Upper lobe of right lung (tissue), 1 donor: ENCODE measurements at regions not wholly inside any gene's neighbourhood (a gene's known extent, or its start where the extent isn't known, plus 50 kb on each side); places are given as distances from the start of the nearest gene placed in this dataset.

ENCODE experiments used
- ATAC-seq: fragments of 200-7000 bp; cut with Tn5 transposase; one replicate; pipeline ENCODE4 v1.9.1; 2020; ENCODE audit warnings: mild to moderate bottlenecking, moderate library complexity
- DNase-seq: peaks from one replicate; pipeline ENCODE4 v3.0.0-alpha.2; 2020
- H3K27ac ChIP-seq: fragments of 200-600 bp; one replicate; pipeline ENCODE4 v1.8.0; 2022
- H3K27me3 ChIP-seq: fragments of 200-600 bp; one replicate; pipeline ENCODE4 v1.8.0; 2022; ENCODE audit warnings: mild to moderate bottlenecking
- H3K36me3 ChIP-seq: fragments of 200-600 bp; one replicate; pipeline ENCODE4 v1.8.0; 2022
- H3K4me1 ChIP-seq: fragments of 200-600 bp; one replicate; pipeline ENCODE4 v1.8.0; 2022
- H3K4me3 ChIP-seq: fragments of 200-600 bp; one replicate; pipeline ENCODE4 v1.8.0; 2022; ENCODE audit warnings: mild to moderate bottlenecking
- H3K9me3 ChIP-seq: fragments of 200-600 bp; one replicate; pipeline ENCODE4 v1.8.0; 2022
- CTCF ChIP-seq: fragments of 200-600 bp; IDR thresholded peaks from one replicate; pipeline ENCODE4 v1.8.0; 2022; ENCODE audit warnings: antibody characterized with exemption
- intact Hi-C: fragments of 100-400 bp; cut with DNase I; formaldehyde crosslinking; loops from one replicate; pipeline ENCODE4 v1.11.0; 2022
- donor health status: DM: no; HTN: yes; CAD: no; lungs with severe emphysema.

GRCh38 chr7:124295289-124295688, 262.4 kb upstream of the TMEM229A start:
- TF ChIP-seq CTCF, result no peak
- Histone ChIP-seq H3K4me1 (no peaks in the 10 kb centered on the region), H3K4me3 (no peak overlapping the region), H3K9me3 (no peaks in the 10 kb centered on the region), H3K27me3 (no peaks in the 10 kb centered on the region), H3K36me3 (no peaks in the 10 kb centered on the region), H3K27ac (no peak overlapping the region)
- DNase-seq (no peak), ATAC-seq (no peak)
- intact Hi-C loops, result no loop called here

- ATAC-seq (no peak), DNase-seq (no peak)
- no peaks in the 10 kb centered on the region for H3K4me1 ChIP-seq
- H3K27me3 ChIP-seq, result no peaks in the 10 kb centered on the region
- H3K36me3 ChIP-seq, result no peaks in the 10 kb centered on the region
- no peaks in the 10 kb centered on the region for H3K9me3 ChIP-seq
- no peak overlapping the region for H3K27ac ChIP-seq
- no peak overlapping the region for H3K4me3 ChIP-seq
- intact Hi-C loops, result no loop called here
- TF ChIP-seq CTCF, result no peak
Observed at GRCh38 chr7:124284937-124285336, 252.1 kb upstream of the TMEM229A start.

GRCh38 chr7:124276005-124276622, 243.2 kb upstream of the TMEM229A start:
- no peak overlapping the region for H3K4me3 ChIP-seq
- DNase-seq (no peak), ATAC-seq (peak; percentile 60)
- TF ChIP-seq CTCF, result peak; percentile 33
- H3K4me1 ChIP-seq, result no peaks in the 10 kb centered on the region
- no peaks in the 10 kb centered on the region for H3K36me3 ChIP-seq
- H3K27ac ChIP-seq, result no peak overlapping the region
- intact Hi-C loops, result no loop called here
- H3K27me3 ChIP-seq, result no peaks in the 10 kb centered on the region
- H3K9me3 ChIP-seq, result no peaks in the 10 kb centered on the region

GRCh38 chr7:124275411-124275810, 242.5 kb upstream of the TMEM229A start:
- no peak overlapping the region for H3K4me3 ChIP-seq
- TF ChIP-seq CTCF, result no peak
- H3K27me3 ChIP-seq, result no peaks in the 10 kb centered on the region
- H3K27ac ChIP-seq, result no peak overlapping the region
- DNase-seq, result no peak
- no peaks in the 10 kb centered on the region for H3K4me1 ChIP-seq
- H3K9me3 ChIP-seq, result no peaks in the 10 kb centered on the region
- no peaks in the 10 kb centered on the region for H3K36me3 ChIP-seq
- intact Hi-C loops, result no loop called here
- ATAC-seq, result no peak

GRCh38 chr7:124269774-124270173, 236.9 kb upstream of the TMEM229A start:
- no peaks in the 10 kb centered on the region for H3K9me3 ChIP-seq
- no peaks in the 10 kb centered on the region for H3K4me1 ChIP-seq
- H3K27ac ChIP-seq, result no peak overlapping the region
- DNase-seq (no peak), ATAC-seq (no peak)
- no peaks in the 10 kb centered on the region for H3K27me3 ChIP-seq
- no peaks in the 10 kb centered on the region for H3K36me3 ChIP-seq
- TF ChIP-seq CTCF, result no peak
- no peak overlapping the region for H3K4me3 ChIP-seq
- intact Hi-C loops, result no loop called here

- ATAC-seq (no peak), DNase-seq (no peak)
- Histone ChIP-seq H3K36me3 (no peaks in the 10 kb centered on the region), H3K4me3 (no peak overlapping the region), H3K27ac (no peak overlapping the region), H3K9me3 (no peaks in the 10 kb centered on the region), H3K4me1 (no peaks in the 10 kb centered on the region), H3K27me3 (no peaks in the 10 kb centered on the region)
- no peak for TF ChIP-seq CTCF
- intact Hi-C loops, result no loop called here
Observed at GRCh38 chr7:124267154-124267553, 234.3 kb upstream of the TMEM229A start.
